Endothelial cell of umbilical vein (primary cell): ENCODE measurements at regions not wholly inside any gene's neighbourhood (a gene's known extent, or its start where the extent isn't known, plus 50 kb on each side); places are given as distances from the start of the nearest gene placed in this dataset.
A peak's percentile ranks its signal among the peaks of the same experiment; 100 is the strongest.

Experiments
- BruUV-seq: library from RNA; stranded (reverse); fragments of 400-500 nt; replicated peaks from 2 replicates; lab custom pipeline; 2021; lab: Mats Ljungman, UMichigan
- CTCF ChIA-PET: fragments of 300-600, 350-600 bp; sonication (Branson Sonifier 250); formaldehyde crosslinking; loops from one replicate; lab custom pipeline; 2021; ENCODE audit warnings: antibody characterized with exemption, inconsistent platforms; lab: Charles Lee
- POLR2A ChIA-PET: fragments of 300-600, 350-600 bp; sonication (Branson Sonifier 250); formaldehyde crosslinking; loops from one replicate; lab custom pipeline; 2021; ENCODE audit warnings: antibody characterized with exemption, inconsistent platforms; lab: Charles Lee
- DNase-seq: peaks from one replicate; pipeline ENCODE4 v3.0.0-alpha.2; 2011; ENCODE audit warnings: low read depth, low spot score
- FAIRE-seq: peaks from 2 replicates; lab custom pipeline; 2011; peaks lifted over from hg19 to GRCh38; lab: Jason Lieb, UNC
- H2AFZ ChIP-seq: 2 replicates; pipeline ENCODE4 v1.6.0; 2012; ENCODE audit warnings: low read depth, low read length, control low read depth, inconsistent platforms
- H3K27ac ChIP-seq: 2 replicates; pipeline ENCODE4 v1.5.1; 2011; ENCODE audit warnings: low read depth, mild to moderate bottlenecking, control low read depth, low read length, moderate library complexity; ENCODE audit not compliant: insufficient read depth
- H3K27me3 ChIP-seq, 2 experiments: 2 replicates each; pipeline versions ENCODE4 v1.6.0 to v1.6.1; 2011; ENCODE audit warnings: low read length in 2 of 2, mixed read lengths in 1 of 2; ENCODE audit not compliant: control insufficient read depth in 2 of 2, insufficient read depth in 2 of 2
- H3K36me3 ChIP-seq, 2 experiments: 2 replicates in 1 of 2; 3 replicates in 1 of 2; pipeline ENCODE4 v1.5.1; 2011; ENCODE audit warnings: low read length in 2 of 2, mild to moderate bottlenecking in 1 of 2, moderate library complexity in 1 of 2; ENCODE audit not compliant: control insufficient read depth in 2 of 2, insufficient read depth in 2 of 2; ENCODE audit errors: extremely low read depth in 1 of 2
- H3K4me1 ChIP-seq: 3 replicates; pipeline ENCODE4 v1.5.1; 2011; ENCODE audit warnings: mild to moderate bottlenecking, low read length; ENCODE audit not compliant: control insufficient read depth, insufficient read depth; ENCODE audit errors: extremely low read depth
- H3K4me2 ChIP-seq: 2 replicates; pipeline ENCODE4 v1.6.1; 2011; ENCODE audit warnings: low read length, control low read depth, mixed read lengths; ENCODE audit not compliant: insufficient read depth
- H3K4me3 ChIP-seq, 3 experiments: fragments of 200-600 bp in 1 of 3; sonication (generic), shearing (Covaris generic) in 1 of 3; replicated peaks in 1 of 3; 2 replicates each; pipeline ENCODE4 v1.5.1; 2011 to 2016; ENCODE audit warnings: control low read depth in 3 of 3, low read length in 3 of 3, mild to moderate bottlenecking in 2 of 3, inconsistent platforms in 1 of 3, low read depth in 1 of 3, moderate library complexity in 1 of 3; ENCODE audit not compliant: insufficient read depth in 1 of 3
- H3K79me2 ChIP-seq: 2 replicates; pipeline ENCODE4 v1.6.0; 2012; ENCODE audit warnings: low read length, inconsistent platforms; ENCODE audit not compliant: control insufficient read depth, insufficient read depth
- H3K9ac ChIP-seq: replicated peaks from 2 replicates; pipeline ENCODE3; 2011; ENCODE audit warnings: low read length, control low read depth; ENCODE audit not compliant: insufficient read depth; ENCODE audit errors: extremely low read depth
- H3K9me1 ChIP-seq: replicated peaks from 3 replicates; pipeline ENCODE4 v1.6.0; 2011; ENCODE audit warnings: mild to moderate bottlenecking, low read length; ENCODE audit not compliant: control insufficient read depth, insufficient read depth; ENCODE audit errors: extremely low read depth
- H3K9me3 ChIP-seq: replicated peaks from 2 replicates; pipeline ENCODE4 v1.5.1; 2012; ENCODE audit warnings: low read length, inconsistent platforms; ENCODE audit not compliant: control insufficient read depth, insufficient read depth
- H4K20me1 ChIP-seq: replicated peaks from 2 replicates; pipeline ENCODE3; 2011; ENCODE audit warnings: mild to moderate bottlenecking, low read length; ENCODE audit not compliant: control insufficient read depth, insufficient read depth; ENCODE audit errors: extremely low read depth
- CTCF ChIP-seq, 2 donors: IDR thresholded peaks; 1 replicate in 1 of 2; 2 replicates in 1 of 2; pipeline ENCODE4 v1.5.1; 2011; ENCODE audit warnings: low read length in 2 of 2, mild to moderate bottlenecking in 2 of 2, moderate library complexity in 2 of 2, control low read depth in 1 of 2, inconsistent platforms in 1 of 2, low read depth in 1 of 2; ENCODE audit not compliant: insufficient read depth in 1 of 2; ENCODE audit errors: extremely low read depth in 1 of 2
- GATA2 ChIP-seq: IDR thresholded peaks from 2 replicates; pipeline ENCODE4 v1.7.0; 2011; ENCODE audit warnings: low read depth, mild to moderate bottlenecking, moderate library complexity, mixed read lengths, low read length; ENCODE audit not compliant: insufficient read length, insufficient read depth
- dilution Hi-C: fragments of 300-500 bp; cut with MboI; formaldehyde crosslinking; loops from one replicate; pipeline ENCODE4 v1.15.0; 2019; ENCODE audit warnings: low sequenced_read_pairs; ENCODE audit not compliant: extremely low pct_ligation_motif_present
- intact Hi-C: fragments of 100-400 bp; cut with micrococcal nuclease; formaldehyde crosslinking; loops from one replicate; pipeline ENCODE4 v1.10.0; 2022

GRCh38 chr22:22745225-22746060 is 101.0 kb downstream of the GGTLC2 start:
- no peak for DNase-seq
- TF ChIP-seq CTCF (IDR thresholded peaks at IDR 0.05; ENCODE audit: extremely low read depth in 1 of 2, insufficient read depth in 1 of 2, low read depth in 1 of 2, low read length in 2 of 2) (peak; percentile 41 to 70), GATA2 (no peak)
- H3K4me3 ChIP-seq: no peak overlapping the region
- CTCF ChIA-PET: interaction anchor here (0.8 to 2.3 kb wide), 22 partner anchors 8 to 281 kb away, joined by 3 to 20 read pairs (median 4); no protein-coding TSS in a partner anchor
- H2AFZ ChIP-seq: no peak overlapping the region
- no peaks in the 10 kb centered on the region for H4K20me1 ChIP-seq
- intact Hi-C loops (loop anchor here (5.0 kb wide), 1 partner anchor 33 kb away; no protein-coding TSS in a partner anchor), dilution Hi-C loops (no loop called here)
- H3K4me1 ChIP-seq: no peaks in the 10 kb centered on the region
- H3K9me1 ChIP-seq: no peaks in the 10 kb centered on the region
- no peak for FAIRE-seq
- H3K36me3 ChIP-seq: no peaks in the 10 kb centered on the region
- BruUV-seq: no TSS peak
- H3K27ac ChIP-seq: no peak overlapping the region
- peaks cover 0 to 3% of the 10 kb centered on the region in 2 experiments for H3K27me3 ChIP-seq
- no peak overlapping the region for H3K4me2 ChIP-seq
- no peaks in the 10 kb centered on the region for H3K79me2 ChIP-seq
- POLR2A ChIA-PET: no interaction called here
- no peak overlapping the region for H3K9ac ChIP-seq
- H3K9me3 ChIP-seq: no peaks in the 10 kb centered on the region
